ENCODE measurements at regions not wholly inside any gene's neighbourhood (a gene's known extent, or its start where the extent isn't known, plus 50 kb on each side); places are given as distances from the start of the nearest gene placed in this dataset.

DNA sequence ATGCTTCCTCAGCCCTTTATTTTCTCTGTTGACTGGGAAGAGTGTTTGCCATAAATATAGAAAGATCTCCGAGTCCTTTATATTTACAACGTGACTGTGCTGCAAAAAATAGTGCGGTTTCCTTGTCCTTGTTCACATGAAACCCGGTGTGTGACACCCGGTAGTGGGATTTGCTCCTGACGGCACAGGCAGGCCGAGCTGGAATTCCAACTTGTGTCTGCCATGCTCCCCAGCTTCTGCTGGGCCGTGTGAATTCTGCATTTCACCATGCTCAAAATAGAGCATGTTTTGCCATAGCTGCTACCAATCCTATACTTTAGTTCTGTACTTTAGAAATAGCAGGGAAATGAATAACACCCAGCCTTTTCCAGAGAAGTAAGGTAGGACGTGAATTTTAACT lies 60.3 kb upstream of the PDE10A start:
- TF ChIP-seq, protein P1, sequence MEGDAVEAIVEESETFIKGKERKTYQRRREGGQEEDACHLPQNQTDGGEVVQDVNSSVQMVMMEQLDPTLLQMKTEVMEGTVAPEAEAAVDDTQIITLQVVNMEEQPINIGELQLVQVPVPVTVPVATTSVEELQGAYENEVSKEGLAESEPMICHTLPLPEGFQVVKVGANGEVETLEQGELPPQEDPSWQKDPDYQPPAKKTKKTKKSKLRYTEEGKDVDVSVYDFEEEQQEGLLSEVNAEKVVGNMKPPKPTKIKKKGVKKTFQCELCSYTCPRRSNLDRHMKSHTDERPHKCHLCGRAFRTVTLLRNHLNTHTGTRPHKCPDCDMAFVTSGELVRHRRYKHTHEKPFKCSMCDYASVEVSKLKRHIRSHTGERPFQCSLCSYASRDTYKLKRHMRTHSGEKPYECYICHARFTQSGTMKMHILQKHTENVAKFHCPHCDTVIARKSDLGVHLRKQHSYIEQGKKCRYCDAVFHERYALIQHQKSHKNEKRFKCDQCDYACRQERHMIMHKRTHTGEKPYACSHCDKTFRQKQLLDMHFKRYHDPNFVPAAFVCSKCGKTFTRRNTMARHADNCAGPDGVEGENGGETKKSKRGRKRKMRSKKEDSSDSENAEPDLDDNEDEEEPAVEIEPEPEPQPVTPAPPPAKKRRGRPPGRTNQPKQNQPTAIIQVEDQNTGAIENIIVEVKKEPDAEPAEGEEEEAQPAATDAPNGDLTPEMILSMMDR (IDR thresholded peaks at IDR 0.05; ENCODE audit: low read depth, low read length), result no peak
- TF ChIP-seq EZH2phosphoT487 (IDR thresholded peaks at IDR 0.05; ENCODE audit: low read depth), result no peak

Measured in OCI-LY3 (cell line).